CD14-positive monocyte (primary cell): ENCODE measurements at regions not wholly inside any gene's neighbourhood (a gene's known extent, or its start where the extent isn't known, plus 50 kb on each side); places are given as distances from the start of the nearest gene placed in this dataset.

ENCODE experiments used
- DNase-seq, 3 donors: peaks; one replicate each; pipeline ENCODE4 v3.0.0-alpha.2; 2011 to 2022
- H2AFZ ChIP-seq: 2 replicates; pipeline ENCODE4 v1.6.0; 2012; ENCODE audit warnings: mild to moderate bottlenecking, low read depth, low read length, inconsistent platforms; ENCODE audit not compliant: insufficient read depth, poor library complexity, severe bottlenecking
- H3K27ac ChIP-seq, 2 donors: 1 replicate in 1 of 2; 2 replicates in 1 of 2; pipeline ENCODE4 v1.5.1; 2012 to 2013; ENCODE audit warnings: low read length in 2 of 2, control low read depth in 1 of 2, inconsistent platforms in 1 of 2, low read depth in 1 of 2, mild to moderate bottlenecking in 1 of 2
- H3K27me3 ChIP-seq, 2 donors: one replicate each; pipeline versions ENCODE4 v1.6.0 to v1.6.1; 2011 to 2013; ENCODE audit warnings: low read length in 2 of 2; ENCODE audit not compliant: control insufficient read depth in 2 of 2, insufficient read depth in 2 of 2
- H3K36me3 ChIP-seq, 2 donors: replicated peaks in 1 of 2; 1 replicate in 1 of 2; 2 replicates in 1 of 2; pipeline versions ENCODE4 v1.5.1 to v1.6.1; 2012 to 2013; ENCODE audit warnings: low read length in 2 of 2, control low read depth in 1 of 2, inconsistent platforms in 1 of 2, mild to moderate bottlenecking in 1 of 2; ENCODE audit not compliant: insufficient read depth in 2 of 2, control insufficient read depth in 1 of 2
- H3K4me1 ChIP-seq, 2 donors: 1 replicate in 1 of 2; 2 replicates in 1 of 2; pipeline versions ENCODE4 v1.5.1 to v1.6.1; 2012 to 2013; ENCODE audit warnings: low read length in 2 of 2, control low read depth in 1 of 2, inconsistent platforms in 1 of 2, mild to moderate bottlenecking in 1 of 2, moderate library complexity in 1 of 2; ENCODE audit not compliant: insufficient read depth in 2 of 2, control insufficient read depth in 1 of 2
- H3K4me2 ChIP-seq: replicated peaks from 2 replicates; pipeline ENCODE3; 2012; ENCODE audit warnings: low read length, moderate library complexity, mild to moderate bottlenecking; ENCODE audit not compliant: poor library complexity, severe bottlenecking; ENCODE audit errors: extremely low read depth
- H3K4me3 ChIP-seq, 3 experiments: fragments of 200-600 bp in 1 of 3; sonication (generic) in 1 of 3; replicated peaks in 1 of 3; 1 replicate in 2 of 3; 2 replicates in 1 of 3; pipeline ENCODE4 v1.5.1; 2011 to 2013; ENCODE audit warnings: low read length in 3 of 3, mild to moderate bottlenecking in 3 of 3, control low read depth in 2 of 3, low read depth in 2 of 3, inconsistent platforms in 1 of 3, moderate library complexity in 1 of 3
- H3K79me2 ChIP-seq: 2 replicates; pipeline ENCODE4 v1.6.0; 2012; ENCODE audit warnings: mild to moderate bottlenecking, control low read depth, inconsistent platforms, low read length, moderate library complexity; ENCODE audit not compliant: insufficient read depth
- H3K9ac ChIP-seq: 2 replicates; pipeline ENCODE4 v1.6.0; 2017; ENCODE audit warnings: low read length, mild to moderate bottlenecking; ENCODE audit not compliant: insufficient read depth, poor library complexity, severe bottlenecking
- H3K9me3 ChIP-seq, 2 donors: replicated peaks in 1 of 2; 1 replicate in 1 of 2; 2 replicates in 1 of 2; pipeline versions ENCODE4 v1.5.1 to v1.6.1; 2012 to 2013; ENCODE audit warnings: low read length in 2 of 2, control low read depth in 1 of 2; ENCODE audit not compliant: control insufficient read depth in 1 of 2, insufficient read depth in 1 of 2
- H4K20me1 ChIP-seq: 2 replicates; pipeline ENCODE4 v1.6.0; 2012; ENCODE audit warnings: mild to moderate bottlenecking, low read length, control low read depth, moderate library complexity; ENCODE audit not compliant: insufficient read depth
- H3K27ac Mint-ChIP-seq, 7 donors: one replicate each; pipeline ENCODE4 v1.8.0; 2020; ENCODE audit warnings: mild to moderate bottlenecking in 7 of 7, mixed read lengths in 7 of 7, moderate library complexity in 6 of 7, inconsistent platforms in 2 of 7
- H3K27me3 Mint-ChIP-seq, 3 donors: one replicate each; pipeline ENCODE4 v1.8.0; 2021 to 2022; ENCODE audit warnings: low read depth in 3 of 3, mild to moderate bottlenecking in 3 of 3, mixed read lengths in 3 of 3, moderate library complexity in 3 of 3, inconsistent platforms in 1 of 3
- H3K36me3 Mint-ChIP-seq, 2 donors: one replicate each; pipeline ENCODE4 v1.8.0; 2020; ENCODE audit warnings: mixed read lengths in 2 of 2, inconsistent platforms in 1 of 2, mild to moderate bottlenecking in 1 of 2
- H3K4me1 Mint-ChIP-seq: one replicate; pipeline ENCODE4 v1.8.0; 2020; ENCODE audit warnings: mild to moderate bottlenecking, mixed read lengths
- H3K4me3 Mint-ChIP-seq, 2 donors: one replicate each; pipeline ENCODE4 v1.8.0; 2020; ENCODE audit warnings: mild to moderate bottlenecking in 2 of 2, mixed read lengths in 2 of 2, moderate library complexity in 1 of 2
- H3K9me3 Mint-ChIP-seq, 7 donors: one replicate each; pipeline ENCODE4 v1.8.0; 2020 to 2022; ENCODE audit warnings: mixed read lengths in 7 of 7, mild to moderate bottlenecking in 6 of 7, moderate library complexity in 6 of 7, inconsistent platforms in 2 of 7
- WGBS: methylation state at CpG from one replicate; pipeline ENCODE4 v1.1.5; 2013; ENCODE audit warnings: missing lambda C conversion rate; ENCODE audit not compliant: insufficient coverage; 5-methylcytosine and 5-hydroxymethylcytosine counted together
- intact Hi-C, 2 donors: fragments of 100-400 bp; cut with micrococcal nuclease; formaldehyde crosslinking; loops; one replicate each; pipeline versions ENCODE4 v1.15.0 to v1.15.1; 2023
- TF ChIP-seq, protein P1 (sequence below): fragments of 200-600 bp; IDR thresholded peaks from one replicate; pipeline ENCODE4 v1.8.0; 2022; ENCODE audit warnings: antibody characterized with exemption, mild to moderate bottlenecking

DNA sequence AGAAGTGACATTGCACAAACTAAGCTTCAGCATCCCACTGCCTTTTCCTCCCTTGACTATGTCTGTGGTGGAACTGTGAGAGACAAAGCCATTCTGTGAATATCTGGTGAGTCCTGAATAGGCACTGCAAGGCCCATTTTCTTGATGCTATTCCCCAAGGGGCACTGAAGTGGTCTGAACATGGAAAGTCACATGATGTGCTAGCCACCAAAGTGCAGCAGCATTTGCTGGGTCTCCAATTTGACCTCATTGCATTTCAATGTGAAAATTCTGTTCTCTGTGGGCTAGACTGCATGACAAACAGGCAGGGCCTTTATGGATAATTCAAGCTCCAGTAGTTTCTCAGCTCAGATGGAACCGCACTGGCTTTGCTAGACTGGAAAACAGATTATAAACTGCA is 627.4 kb upstream of the BOD1L1 start:
- WGBS: 88% methylated on average over 1 of the region's 1 CpG
- Histone ChIP-seq H3K4me2 (no peak overlapping the region), H3K9ac (no peak overlapping the region), H3K36me3 (no peaks in the 10 kb centered on the region), H2AFZ (no peak overlapping the region), H3K79me2 (no peaks in the 10 kb centered on the region), H3K27me3 (no peaks in the 10 kb centered on the region), H3K4me3 (no peak overlapping the region), H3K9me3 (no peaks in the 10 kb centered on the region), H3K27ac (no peak overlapping the region), H4K20me1 (no peaks in the 10 kb centered on the region), H3K4me1 (no peaks in the 10 kb centered on the region)
- Mint-ChIP-seq H3K36me3 (no peaks in the 10 kb centered on the region), H3K4me1 (no peaks in the 10 kb centered on the region), H3K9me3 (peaks cover 3 to 12% (median 5%) of the 10 kb centered on the region in 7 donors), H3K27ac (no peak overlapping the region), H3K27me3 (no peaks in the 10 kb centered on the region), H3K4me3 (no peak overlapping the region)
- intact Hi-C loops: no loop called here
- TF ChIP-seq, protein P1, sequence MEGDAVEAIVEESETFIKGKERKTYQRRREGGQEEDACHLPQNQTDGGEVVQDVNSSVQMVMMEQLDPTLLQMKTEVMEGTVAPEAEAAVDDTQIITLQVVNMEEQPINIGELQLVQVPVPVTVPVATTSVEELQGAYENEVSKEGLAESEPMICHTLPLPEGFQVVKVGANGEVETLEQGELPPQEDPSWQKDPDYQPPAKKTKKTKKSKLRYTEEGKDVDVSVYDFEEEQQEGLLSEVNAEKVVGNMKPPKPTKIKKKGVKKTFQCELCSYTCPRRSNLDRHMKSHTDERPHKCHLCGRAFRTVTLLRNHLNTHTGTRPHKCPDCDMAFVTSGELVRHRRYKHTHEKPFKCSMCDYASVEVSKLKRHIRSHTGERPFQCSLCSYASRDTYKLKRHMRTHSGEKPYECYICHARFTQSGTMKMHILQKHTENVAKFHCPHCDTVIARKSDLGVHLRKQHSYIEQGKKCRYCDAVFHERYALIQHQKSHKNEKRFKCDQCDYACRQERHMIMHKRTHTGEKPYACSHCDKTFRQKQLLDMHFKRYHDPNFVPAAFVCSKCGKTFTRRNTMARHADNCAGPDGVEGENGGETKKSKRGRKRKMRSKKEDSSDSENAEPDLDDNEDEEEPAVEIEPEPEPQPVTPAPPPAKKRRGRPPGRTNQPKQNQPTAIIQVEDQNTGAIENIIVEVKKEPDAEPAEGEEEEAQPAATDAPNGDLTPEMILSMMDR: no peak
- DNase-seq: no peak

DNA sequence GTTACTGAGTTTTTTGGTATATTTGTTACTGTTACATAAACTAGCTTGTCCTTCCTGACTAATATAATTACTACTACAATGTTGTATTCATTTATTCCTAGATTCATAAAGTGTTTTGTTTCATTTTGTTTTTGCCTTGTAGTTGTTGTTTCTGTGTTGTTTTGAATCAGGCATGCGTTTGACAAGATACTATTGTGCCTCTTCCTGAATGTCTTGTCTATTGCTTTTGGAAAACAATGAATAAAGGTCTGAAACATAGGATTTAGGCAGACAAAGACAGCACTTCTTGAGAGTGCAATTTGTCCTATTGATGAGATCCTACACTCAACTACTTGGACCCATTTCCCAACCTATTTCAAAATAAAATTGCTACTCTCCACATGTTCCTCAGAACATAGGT is 630.4 kb upstream of the BOD1L1 start:
- TF ChIP-seq, protein P1: no peak
- Histone ChIP-seq H3K9me3 (no peaks in the 10 kb centered on the region), H3K4me1 (no peaks in the 10 kb centered on the region), H3K27me3 (no peaks in the 10 kb centered on the region), H3K4me3 (no peak overlapping the region), H3K79me2 (no peaks in the 10 kb centered on the region), H3K4me2 (no peak overlapping the region), H3K36me3 (no peaks in the 10 kb centered on the region), H3K27ac (no peak overlapping the region), H4K20me1 (no peaks in the 10 kb centered on the region), H3K9ac (no peak overlapping the region), H2AFZ (no peak overlapping the region)
- WGBS: 100% methylated on average over 1 of the region's 1 CpG
- H3K27me3 Mint-ChIP-seq: peaks cover 0 to 2% (median 0%) of the 10 kb centered on the region in 3 donors
- no peaks in the 10 kb centered on the region for H3K4me1 Mint-ChIP-seq
- H3K27ac Mint-ChIP-seq: no peak overlapping the region
- H3K9me3 Mint-ChIP-seq: peaks cover 0 to 4% (median 2%) of the 10 kb centered on the region in 7 donors
- no peaks in the 10 kb centered on the region for H3K36me3 Mint-ChIP-seq
- DNase-seq: no peak
- H3K4me3 Mint-ChIP-seq: no peak overlapping the region
- intact Hi-C loops: no loop called here
